Natural killer cell treated with Interleukin-12 subunit alpha and Interleukin-12 subunit beta and Interleukin-15 and Interleukin-18, amount 100 ng/mL, for 72 hours (primary cell): ENCODE measurements at regions not wholly inside any gene's neighbourhood (a gene's known extent, or its start where the extent isn't known, plus 50 kb on each side); places are given as distances from the start of the nearest gene placed in this dataset.

Source experiments
- ATAC-seq, 2 donors: fragments of 150-1000 bp; cut with Tn5 transposase in 1 of 2; sonication (Bioruptor Pico), chemical (Tn5 transposase) in 1 of 2; 2 replicates each; pipeline ENCODE4 v1.10.0; 2021
- DNase-seq: peaks from one replicate; pipeline ENCODE4 v3.0.0; 2022; ENCODE audit warnings: low spot score
- H3K27ac Mint-ChIP-seq, 2 donors: 1 replicate in 1 of 2; 2 replicates in 1 of 2; pipeline ENCODE4 v1.8.0; 2022; ENCODE audit warnings: mixed read lengths in 2 of 2, mild to moderate bottlenecking in 1 of 2, moderate library complexity in 1 of 2
- H3K27me3 Mint-ChIP-seq, 2 donors: 1 replicate in 1 of 2; 2 replicates in 1 of 2; pipeline ENCODE4 v1.8.0; 2022; ENCODE audit warnings: mixed read lengths in 2 of 2
- H3K36me3 Mint-ChIP-seq: one replicate; pipeline ENCODE4 v1.8.0; 2022; ENCODE audit warnings: mixed read lengths
- H3K4me1 Mint-ChIP-seq, 2 donors: 1 replicate in 1 of 2; 2 replicates in 1 of 2; pipeline ENCODE4 v1.8.0; 2022; ENCODE audit warnings: low read depth in 2 of 2, mixed read lengths in 2 of 2, mild to moderate bottlenecking in 1 of 2
- H3K4me3 Mint-ChIP-seq: one replicate; pipeline ENCODE4 v1.8.0; 2022; ENCODE audit warnings: mixed read lengths
- H3K9me3 Mint-ChIP-seq: 2 replicates; pipeline ENCODE4 v1.8.0; 2022; ENCODE audit warnings: mixed read lengths

GRCh38 chr1:80384959-80385358 is 1378.4 kb upstream of the ADGRL4 start:
- no peak overlapping the region for H3K4me3 Mint-ChIP-seq
- ATAC-seq = no peak

GRCh38 chr1:80384083-80384830 is 1377.7 kb upstream of the ADGRL4 start:
- Mint-ChIP-seq H3K9me3 (peaks cover 4% of the 10 kb centered on the region), H3K4me3 (no peak overlapping the region), H3K27me3 (no peaks in the 10 kb centered on the region), H3K4me1 (no peaks in the 10 kb centered on the region), H3K27ac (no peak overlapping the region), H3K36me3 (no peaks in the 10 kb centered on the region)
- ATAC-seq = no peak
- no peak for DNase-seq

More at GRCh38 chr1:80384959-80385358, 1378.4 kb upstream of the ADGRL4 start:
- no peaks in the 10 kb centered on the region for H3K4me1 Mint-ChIP-seq
- H3K36me3 Mint-ChIP-seq = no peaks in the 10 kb centered on the region
- no peak overlapping the region for H3K27ac Mint-ChIP-seq
- no peaks in the 10 kb centered on the region for H3K27me3 Mint-ChIP-seq
- peaks cover 8% of the 10 kb centered on the region for H3K9me3 Mint-ChIP-seq
- DNase-seq = no peak

GRCh38 chr1:80375662-80376061 is 1369.1 kb upstream of the ADGRL4 start:
- Mint-ChIP-seq H3K4me3 (no peak overlapping the region), H3K27me3 (no peaks in the 10 kb centered on the region), H3K36me3 (peaks cover 4% of the 10 kb centered on the region), H3K27ac (no peak overlapping the region), H3K4me1 (no peaks in the 10 kb centered on the region), H3K9me3 (peaks cover 14% of the 10 kb centered on the region)
- DNase-seq = no peak
- ATAC-seq = no peak

GRCh38 chr1:80375109-80375508 is 1368.6 kb upstream of the ADGRL4 start:
- no peaks in the 10 kb centered on the region for H3K4me1 Mint-ChIP-seq
- H3K9me3 Mint-ChIP-seq = peaks cover 14% of the 10 kb centered on the region
- ATAC-seq (no peak), DNase-seq (no peak)
- H3K4me3 Mint-ChIP-seq = no peak overlapping the region
- no peak overlapping the region for H3K27ac Mint-ChIP-seq
- H3K36me3 Mint-ChIP-seq = peaks cover 4% of the 10 kb centered on the region
- H3K27me3 Mint-ChIP-seq = no peaks in the 10 kb centered on the region

GRCh38 chr1:80369780-80370179 is 1363.2 kb upstream of the ADGRL4 start:
- Mint-ChIP-seq H3K4me1 (no peaks in the 10 kb centered on the region), H3K4me3 (no peak overlapping the region), H3K27ac (no peak overlapping the region), H3K27me3 (no peaks in the 10 kb centered on the region), H3K36me3 (peaks cover 4% of the 10 kb centered on the region), H3K9me3 (peaks cover 12% of the 10 kb centered on the region)
- ATAC-seq (no peak), DNase-seq (no peak)

GRCh38 chr1:80367058-80367457 is 1360.5 kb upstream of the ADGRL4 start:
- no peaks in the 10 kb centered on the region for H3K27me3 Mint-ChIP-seq
- DNase-seq (no peak), ATAC-seq (no peak)
- no peaks in the 10 kb centered on the region for H3K4me1 Mint-ChIP-seq
- H3K36me3 Mint-ChIP-seq = peaks cover 4% of the 10 kb centered on the region
- H3K4me3 Mint-ChIP-seq = no peak overlapping the region
- no peak overlapping the region for H3K27ac Mint-ChIP-seq
- peaks cover 12% of the 10 kb centered on the region for H3K9me3 Mint-ChIP-seq

- Mint-ChIP-seq H3K4me1 (no peaks in the 10 kb centered on the region), H3K27me3 (no peaks in the 10 kb centered on the region), H3K36me3 (peaks cover 8% of the 10 kb centered on the region), H3K4me3 (no peak overlapping the region), H3K27ac (no peak overlapping the region), H3K9me3 (peaks cover 14% of the 10 kb centered on the region)
- DNase-seq = no peak
- no peak for ATAC-seq
Measured at GRCh38 chr1:80365359-80366021, 1359.0 kb upstream of the ADGRL4 start.

- Mint-ChIP-seq H3K4me3 (no peak overlapping the region), H3K27me3 (no peaks in the 10 kb centered on the region)
Measured at GRCh38 chr1:80363689-80364475, 1357.4 kb upstream of the ADGRL4 start.

GRCh38 chr1:80359666-80360065 is 1353.1 kb upstream of the ADGRL4 start:
- Mint-ChIP-seq H3K27ac (no peak overlapping the region), H3K4me1 (no peaks in the 10 kb centered on the region), H3K9me3 (peaks cover 16% of the 10 kb centered on the region), H3K4me3 (no peak overlapping the region), H3K27me3 (no peaks in the 10 kb centered on the region), H3K36me3 (peaks cover 11% of the 10 kb centered on the region)
- no peak for DNase-seq
- ATAC-seq = no peak

More at GRCh38 chr1:80363689-80364475, 1357.4 kb upstream of the ADGRL4 start:
- no peak overlapping the region for H3K27ac Mint-ChIP-seq
- ATAC-seq = no peak
- DNase-seq = no peak
- peaks cover 17% of the 10 kb centered on the region for H3K9me3 Mint-ChIP-seq
- H3K4me1 Mint-ChIP-seq = no peaks in the 10 kb centered on the region
- peaks cover 10% of the 10 kb centered on the region for H3K36me3 Mint-ChIP-seq

- peaks cover 30% of the 10 kb centered on the region for H3K9me3 Mint-ChIP-seq
- no peak overlapping the region for H3K27ac Mint-ChIP-seq
- H3K36me3 Mint-ChIP-seq = peaks cover 5% of the 10 kb centered on the region
- ATAC-seq = no peak
- DNase-seq = no peak
- no peaks in the 10 kb centered on the region for H3K4me1 Mint-ChIP-seq
- H3K4me3 Mint-ChIP-seq = no peak overlapping the region
- no peaks in the 10 kb centered on the region for H3K27me3 Mint-ChIP-seq
Measured at GRCh38 chr1:80349218-80349617, 1342.7 kb upstream of the ADGRL4 start.

GRCh38 chr1:80341021-80341420 is 1334.5 kb upstream of the ADGRL4 start:
- H3K27me3 Mint-ChIP-seq = no peaks in the 10 kb centered on the region
- no peak for ATAC-seq
- H3K9me3 Mint-ChIP-seq = peaks cover 27% of the 10 kb centered on the region

GRCh38 chr1:80318108-80318507 is 1311.6 kb upstream of the ADGRL4 start:
- no peak overlapping the region for H3K4me3 Mint-ChIP-seq
- H3K27me3 Mint-ChIP-seq = no peaks in the 10 kb centered on the region
- ATAC-seq = no peak
- H3K36me3 Mint-ChIP-seq = peaks cover 4% of the 10 kb centered on the region
- H3K9me3 Mint-ChIP-seq = peaks cover 15% of the 10 kb centered on the region
- DNase-seq = no peak
- H3K27ac Mint-ChIP-seq = no peak overlapping the region
- no peaks in the 10 kb centered on the region for H3K4me1 Mint-ChIP-seq

More at GRCh38 chr1:80341021-80341420, 1334.5 kb upstream of the ADGRL4 start:
- no peak for DNase-seq
- Mint-ChIP-seq H3K36me3 (peaks cover 13% of the 10 kb centered on the region), H3K4me3 (no peak overlapping the region), H3K4me1 (no peaks in the 10 kb centered on the region), H3K27ac (no peak overlapping the region)

- DNase-seq = no peak
Measured at GRCh38 chr1:80310703-80311245, 1304.2 kb upstream of the ADGRL4 start.

GRCh38 chr1:80305466-80305865 is 1298.9 kb upstream of the ADGRL4 start:
- DNase-seq = no peak
- Mint-ChIP-seq H3K27me3 (no peaks in the 10 kb centered on the region), H3K4me3 (no peak overlapping the region), H3K27ac (no peak overlapping the region), H3K36me3 (peaks cover 12% of the 10 kb centered on the region), H3K4me1 (no peaks in the 10 kb centered on the region), H3K9me3 (peaks cover 12% of the 10 kb centered on the region)
- ATAC-seq = no peak

More at GRCh38 chr1:80310703-80311245, 1304.2 kb upstream of the ADGRL4 start:
- no peaks in the 10 kb centered on the region for H3K27me3 Mint-ChIP-seq
- H3K4me1 Mint-ChIP-seq = no peaks in the 10 kb centered on the region
- ATAC-seq = no peak
- H3K9me3 Mint-ChIP-seq = peaks cover 11% of the 10 kb centered on the region
- H3K27ac Mint-ChIP-seq = no peak overlapping the region
- no peak overlapping the region for H3K4me3 Mint-ChIP-seq
- H3K36me3 Mint-ChIP-seq = peaks cover 8% of the 10 kb centered on the region
